ENCODE measurements at regions not wholly inside any gene's neighbourhood (a gene's known extent, or its start where the extent isn't known, plus 50 kb on each side); places are given as distances from the start of the nearest gene placed in this dataset.
A peak's percentile ranks its signal among the peaks of the same experiment; 100 is the strongest.
"Not testable (repeated sequence)": the region's sequence is repeated elsewhere in the genome, so short reads cannot be mapped to it uniquely, and the experiment has no call there.

- DNase-seq (ENCODE audit: low read depth in 1 of 2, low spot score in 1 of 2): no peak
- H3K27me3 ChIP-seq: no peaks in the 10 kb centered on the region
- H3K9me3 ChIP-seq (ENCODE audit: low read depth): no peaks in the 10 kb centered on the region
- no peak overlapping the region for H3K4me3 ChIP-seq
- no peaks in the 10 kb centered on the region for H3K36me3 ChIP-seq
- no peaks in the 10 kb centered on the region for H3K4me1 ChIP-seq (ENCODE audit: low read depth)
- H3K27ac ChIP-seq: no peak overlapping the region
- TF ChIP-seq, protein P1, sequence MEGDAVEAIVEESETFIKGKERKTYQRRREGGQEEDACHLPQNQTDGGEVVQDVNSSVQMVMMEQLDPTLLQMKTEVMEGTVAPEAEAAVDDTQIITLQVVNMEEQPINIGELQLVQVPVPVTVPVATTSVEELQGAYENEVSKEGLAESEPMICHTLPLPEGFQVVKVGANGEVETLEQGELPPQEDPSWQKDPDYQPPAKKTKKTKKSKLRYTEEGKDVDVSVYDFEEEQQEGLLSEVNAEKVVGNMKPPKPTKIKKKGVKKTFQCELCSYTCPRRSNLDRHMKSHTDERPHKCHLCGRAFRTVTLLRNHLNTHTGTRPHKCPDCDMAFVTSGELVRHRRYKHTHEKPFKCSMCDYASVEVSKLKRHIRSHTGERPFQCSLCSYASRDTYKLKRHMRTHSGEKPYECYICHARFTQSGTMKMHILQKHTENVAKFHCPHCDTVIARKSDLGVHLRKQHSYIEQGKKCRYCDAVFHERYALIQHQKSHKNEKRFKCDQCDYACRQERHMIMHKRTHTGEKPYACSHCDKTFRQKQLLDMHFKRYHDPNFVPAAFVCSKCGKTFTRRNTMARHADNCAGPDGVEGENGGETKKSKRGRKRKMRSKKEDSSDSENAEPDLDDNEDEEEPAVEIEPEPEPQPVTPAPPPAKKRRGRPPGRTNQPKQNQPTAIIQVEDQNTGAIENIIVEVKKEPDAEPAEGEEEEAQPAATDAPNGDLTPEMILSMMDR (IDR thresholded peaks at IDR 0.05; ENCODE audit: low read depth, low read length): no peak
Measured at GRCh38 chr5:144035046-144035740, 135.3 kb downstream of the YIPF5 start.

DNA sequence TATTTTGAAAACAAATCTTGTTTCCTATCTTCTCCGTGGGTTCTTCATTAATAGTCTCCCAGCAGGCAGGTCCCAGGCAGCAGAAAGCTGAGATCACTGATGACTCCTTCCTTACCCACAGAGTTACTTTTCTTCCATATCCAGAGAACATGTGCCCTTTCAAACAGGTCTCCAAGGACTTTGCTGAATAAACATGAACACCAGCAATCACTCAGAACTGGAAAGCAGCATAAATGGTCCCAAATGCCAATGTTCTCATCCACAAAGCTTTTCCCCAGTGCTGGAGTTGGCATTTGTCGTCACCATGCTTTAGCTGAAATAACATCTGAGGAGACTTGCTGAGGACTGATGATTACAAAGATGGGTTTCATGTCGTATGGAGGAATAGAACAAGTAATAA is 134.0 kb downstream of the YIPF5 start:
- Histone ChIP-seq H3K9me3 (ENCODE audit: low read depth) (no peaks in the 10 kb centered on the region), H3K36me3 (no peaks in the 10 kb centered on the region), H3K4me1 (ENCODE audit: low read depth) (no peaks in the 10 kb centered on the region), H3K27ac (no peak overlapping the region), H3K27me3 (no peaks in the 10 kb centered on the region), H3K4me3 (no peak overlapping the region)
- no peak for DNase-seq (ENCODE audit: low read depth in 1 of 2, low spot score in 1 of 2)
- TF ChIP-seq, protein P1 (IDR thresholded peaks at IDR 0.05; ENCODE audit: low read depth, low read length): no peak

GRCh38 chr5:144040615-144041305 is 129.7 kb downstream of the YIPF5 start:
- TF ChIP-seq, protein P1 (IDR thresholded peaks at IDR 0.05; ENCODE audit: low read depth, low read length): no peak
- H3K4me1 ChIP-seq (ENCODE audit: low read depth): no peaks in the 10 kb centered on the region
- no peaks in the 10 kb centered on the region for H3K27me3 ChIP-seq

DNA sequence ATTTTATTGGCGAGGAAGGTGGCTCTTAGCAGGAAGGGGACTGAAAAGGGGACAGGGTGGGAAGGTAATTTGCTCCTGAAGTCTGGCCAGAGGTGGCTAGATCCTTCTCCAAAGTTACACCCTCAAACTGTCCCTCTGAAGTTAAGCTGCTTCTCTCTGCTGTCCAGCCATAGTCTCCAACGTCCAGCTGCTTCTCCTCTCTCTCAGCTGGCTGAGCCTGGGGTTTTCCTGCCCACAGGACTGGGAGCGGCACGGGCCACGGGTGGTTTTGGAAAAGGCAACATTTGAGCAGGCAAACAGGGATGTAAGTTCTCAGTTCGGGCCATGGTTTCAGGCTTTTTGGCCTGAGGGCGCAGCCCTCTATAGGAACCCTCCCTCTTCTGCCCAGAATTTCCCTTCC is 128.3 kb downstream of the YIPF5 start:
- Histone ChIP-seq H3K4me1 (ENCODE audit: low read depth) (no peaks in the 10 kb centered on the region), H3K27me3 (no peaks in the 10 kb centered on the region), H3K27ac (no peak overlapping the region), H3K4me3 (no peak overlapping the region), H3K36me3 (no peaks in the 10 kb centered on the region), H3K9me3 (ENCODE audit: low read depth) (no peaks in the 10 kb centered on the region)
- TF ChIP-seq, protein P1 (IDR thresholded peaks at IDR 0.05; ENCODE audit: low read depth, low read length): no peak
- DNase-seq (ENCODE audit: low read depth in 1 of 2, low spot score in 1 of 2): no peak

More at GRCh38 chr5:144040615-144041305, 129.7 kb downstream of the YIPF5 start:
- Histone ChIP-seq H3K9me3 (ENCODE audit: low read depth) (no peaks in the 10 kb centered on the region), H3K27ac (no peak overlapping the region), H3K4me3 (no peak overlapping the region), H3K36me3 (no peaks in the 10 kb centered on the region)
- DNase-seq (ENCODE audit: low read depth in 1 of 2, low spot score in 1 of 2): peak in 1 of 2 donors; percentile 6

DNA sequence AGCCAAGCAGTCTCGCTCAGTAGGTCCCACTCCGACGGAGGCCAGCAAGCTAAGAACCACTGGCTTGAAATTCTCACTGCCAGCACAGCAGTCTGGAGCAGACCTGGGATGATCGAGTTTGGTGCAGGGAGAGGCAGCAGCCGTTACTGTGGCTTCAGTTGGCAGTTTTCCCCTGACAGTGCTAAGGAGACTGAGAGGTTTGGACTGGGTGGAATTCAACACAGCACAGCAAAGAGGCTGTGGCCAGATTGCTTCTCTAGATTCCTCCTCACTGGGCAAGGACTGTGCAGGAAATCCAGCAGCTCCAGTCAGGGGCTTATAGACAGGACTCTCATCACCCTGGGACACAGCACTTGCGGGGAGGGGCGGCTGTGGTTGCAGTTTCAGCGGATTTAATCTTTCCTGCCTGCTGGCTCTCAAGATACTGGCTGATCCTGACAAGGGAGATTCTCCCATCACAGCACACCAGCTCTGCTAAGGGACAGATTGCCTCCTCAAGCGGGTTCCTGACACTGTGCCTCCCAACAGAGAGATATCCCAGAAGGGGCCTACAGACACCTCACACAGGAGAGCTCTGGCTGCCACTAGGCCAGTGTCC is 122.1 kb downstream of the YIPF5 start:
- TF ChIP-seq, protein P1 (IDR thresholded peaks at IDR 0.05; ENCODE audit: low read depth, low read length): no peak
- Histone ChIP-seq H3K27ac (no peak overlapping the region), H3K4me1 (ENCODE audit: low read depth) (no peaks in the 10 kb centered on the region), H3K9me3 (ENCODE audit: low read depth) (no peaks in the 10 kb centered on the region), H3K27me3 (no peaks in the 10 kb centered on the region), H3K36me3 (no peaks in the 10 kb centered on the region), H3K4me3 (no peak overlapping the region)
- peak; percentile 30 to 32 for DNase-seq (ENCODE audit: low read depth in 1 of 2, low spot score in 1 of 2)

GRCh38 chr5:144055391-144055790 is 115.1 kb downstream of the YIPF5 start:
- not testable (repeated sequence) for H3K4me1 ChIP-seq (ENCODE audit: low read depth); H3K9me3 ChIP-seq (ENCODE audit: low read depth); H3K36me3 ChIP-seq; H3K27ac ChIP-seq; H3K4me3 ChIP-seq; H3K27me3 ChIP-seq; DNase-seq (ENCODE audit: low read depth in 1 of 2, low spot score in 1 of 2)

- H3K4me1 ChIP-seq (ENCODE audit: low read depth); DNase-seq (ENCODE audit: low read depth in 1 of 2, low spot score in 1 of 2); H3K27me3 ChIP-seq; H3K4me3 ChIP-seq; H3K9me3 ChIP-seq (ENCODE audit: low read depth); H3K36me3 ChIP-seq; H3K27ac ChIP-seq: not testable (repeated sequence)
Measured at GRCh38 chr5:144060091-144060490, 110.4 kb downstream of the YIPF5 start.

All from cardiac muscle cell (in vitro differentiated cells and primary cell).